ENCODE measurements at regions not wholly inside any gene's neighbourhood (a gene's known extent, or its start where the extent isn't known, plus 50 kb on each side); places are given as distances from the start of the nearest gene placed in this dataset.

GRCh38 chr10:78579576-78579975 is 489.2 kb upstream of the ZMIZ1 start:
- intact Hi-C loops (cut with DNase I), result no loop called here

GRCh38 chr10:78579995-78580394 is 488.8 kb upstream of the ZMIZ1 start:
- 41 to 42% (median 41%) methylated on average over 4 of the region's 4 CpGs for WGBS, 3 donors
- Histone ChIP-seq H3K27me3 (ENCODE audit: insufficient read depth in 3 of 3, low read length in 2 of 3) (no peaks in the 10 kb centered on the region), H3K27ac (no peak overlapping the region), H3K9me3 (no peaks in the 10 kb centered on the region), H3K4me1 (no peaks in the 10 kb centered on the region), H3K36me3 (ENCODE audit: insufficient read depth in 1 of 2, low read depth in 1 of 2) (no peaks in the 10 kb centered on the region), H3K4me3 (no peak overlapping the region)
- intact Hi-C loops (cut with DNase I), result no loop called here
- ATAC-seq, result peak in 1 of 4 donors; percentile 47
- DNase-seq, result peak; percentile 43 to 72
- no peak for TF ChIP-seq CTCF (IDR thresholded peaks at IDR 0.05)

More at GRCh38 chr10:78579576-78579975, 489.2 kb upstream of the ZMIZ1 start:
- H3K27me3 ChIP-seq (ENCODE audit: insufficient read depth in 3 of 3, low read length in 2 of 3), result no peaks in the 10 kb centered on the region
- H3K36me3 ChIP-seq (ENCODE audit: insufficient read depth in 1 of 2, low read depth in 1 of 2), result no peaks in the 10 kb centered on the region
- WGBS, 3 donors, result 41 to 55% (median 43%) methylated on average over 5 of the region's 5 CpGs
- ATAC-seq, result no peak
- no peaks in the 10 kb centered on the region for H3K9me3 ChIP-seq
- no peak overlapping the region for H3K27ac ChIP-seq
- H3K4me1 ChIP-seq, result no peaks in the 10 kb centered on the region
- DNase-seq, result no peak
- no peak for TF ChIP-seq CTCF (IDR thresholded peaks at IDR 0.05)
- H3K4me3 ChIP-seq, result no peak overlapping the region

GRCh38 chr10:78581133-78581694 is 487.6 kb upstream of the ZMIZ1 start:
- Histone ChIP-seq H3K27ac (no peak overlapping the region), H3K4me1 (no peaks in the 10 kb centered on the region), H3K27me3 (ENCODE audit: insufficient read depth in 3 of 3, low read length in 2 of 3) (no peaks in the 10 kb centered on the region), H3K9me3 (no peaks in the 10 kb centered on the region), H3K4me3 (no peak overlapping the region), H3K36me3 (ENCODE audit: insufficient read depth in 1 of 2, low read depth in 1 of 2) (no peaks in the 10 kb centered on the region)
- 94 to 96% (median 95%) methylated on average over 4 of the region's 4 CpGs for WGBS, 3 donors
- no peak for TF ChIP-seq CTCF (IDR thresholded peaks at IDR 0.05)
- no peak for DNase-seq
- intact Hi-C loops (cut with DNase I), result no loop called here
- no peak for ATAC-seq

- no peak for TF ChIP-seq CTCF (IDR thresholded peaks at IDR 0.05)
Observed at GRCh38 chr10:78582540-78582939, 486.2 kb upstream of the ZMIZ1 start.

GRCh38 chr10:78584266-78584665 is 484.5 kb upstream of the ZMIZ1 start:
- Histone ChIP-seq H3K27me3 (ENCODE audit: insufficient read depth in 3 of 3, low read length in 2 of 3) (no peaks in the 10 kb centered on the region), H3K36me3 (ENCODE audit: insufficient read depth in 1 of 2, low read depth in 1 of 2) (no peaks in the 10 kb centered on the region), H3K27ac (no peak overlapping the region), H3K9me3 (no peaks in the 10 kb centered on the region), H3K4me3 (no peak overlapping the region), H3K4me1 (no peaks in the 10 kb centered on the region)
- DNase-seq, result no peak
- TF ChIP-seq CTCF (IDR thresholded peaks at IDR 0.05), result no peak
- 61 to 74% (median 72%) methylated on average over 4 of the region's 4 CpGs for WGBS, 3 donors
- ATAC-seq, result no peak
- intact Hi-C loops (cut with DNase I), result no loop called here

More at GRCh38 chr10:78582540-78582939, 486.2 kb upstream of the ZMIZ1 start:
- Histone ChIP-seq H3K4me3 (no peak overlapping the region), H3K36me3 (ENCODE audit: insufficient read depth in 1 of 2, low read depth in 1 of 2) (no peaks in the 10 kb centered on the region), H3K9me3 (no peaks in the 10 kb centered on the region), H3K27ac (no peak overlapping the region), H3K27me3 (ENCODE audit: insufficient read depth in 3 of 3, low read length in 2 of 3) (no peaks in the 10 kb centered on the region), H3K4me1 (no peaks in the 10 kb centered on the region)
- intact Hi-C loops (cut with DNase I), result no loop called here
- peak in 2 of 4 donors; percentile 51 to 59 for ATAC-seq
- DNase-seq, result no peak
